ENCODE measurements at regions not wholly inside any gene's neighbourhood (a gene's known extent, or its start where the extent isn't known, plus 50 kb on each side); places are given as distances from the start of the nearest gene placed in this dataset.

DNA sequence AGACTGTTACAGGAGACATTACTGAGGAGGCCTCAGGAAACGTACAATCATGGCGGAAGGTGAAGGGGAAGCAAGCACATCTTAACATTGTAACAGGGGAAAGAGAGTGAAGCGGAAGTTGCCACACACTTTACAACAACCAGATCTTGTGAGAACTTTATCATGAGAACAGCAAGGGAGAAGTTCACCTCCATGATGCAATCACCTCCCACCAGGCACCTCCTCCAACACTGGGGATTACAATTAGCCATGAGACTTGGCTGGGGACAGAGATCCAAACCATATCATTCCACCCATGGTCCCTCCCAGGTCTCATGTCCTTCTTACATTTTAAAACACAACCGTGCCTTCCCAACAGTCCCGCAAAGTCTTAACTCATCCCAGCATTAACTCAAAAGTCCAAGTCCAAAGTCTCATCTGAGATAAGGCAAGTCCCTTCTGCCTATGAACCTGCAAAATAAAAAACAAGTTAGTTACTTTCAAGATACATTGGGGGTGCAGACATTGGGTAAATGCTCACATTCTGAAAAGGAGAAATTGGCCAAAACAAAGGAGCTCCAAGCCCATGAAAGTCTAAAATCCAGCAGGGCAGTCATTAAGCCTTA lies 138.3 kb downstream of the TMEM161B start:
- intact Hi-C loops (cut with micrococcal nuclease; ENCODE audit: unreplicated experiment), result no loop called here
- H3K4me1 ChIP-seq (ENCODE audit: control insufficient read depth, insufficient read depth, low read length), result no peaks in the 10 kb centered on the region
- H3K9ac ChIP-seq (ENCODE audit: control insufficient read depth, insufficient read depth, low read length), result no peak overlapping the region
- no peak for ATAC-seq
- DNase-seq (ENCODE audit: low read depth, low spot score), result no peak
- no peak overlapping the region for H2AFZ ChIP-seq (ENCODE audit: control insufficient read depth, low read depth, low read length)
- no peak overlapping the region for H3K4me3 ChIP-seq
- ChIA-PET CTCF (no interaction called here), RAD21 (ENCODE audit: unreplicated experiment) (no interaction called here), POLR2A (no interaction called here), SMC1A (ENCODE audit: uncharacterized antibody, unreplicated experiment) (no interaction called here)
- no peaks in the 10 kb centered on the region for H3K36me3 ChIP-seq (ENCODE audit: control insufficient read depth in 2 of 2, insufficient read depth in 2 of 2, low read length in 1 of 2)
- no peaks in the 10 kb centered on the region for H3K27me3 ChIP-seq (replicated peaks in 1 of 2; ENCODE audit: control insufficient read depth in 2 of 2, insufficient read depth in 2 of 2, low read length in 1 of 2)
- BruUV-seq (replicated peaks), result no TSS peak
- H4K20me1 ChIP-seq (ENCODE audit: control insufficient read depth, insufficient read depth), result no peaks in the 10 kb centered on the region
- in situ Hi-C loops (cut with MboI), result no loop called here
- H3K27ac ChIP-seq (ENCODE audit: control insufficient read depth, insufficient read depth), result no peak overlapping the region
- H3K79me2 ChIP-seq (ENCODE audit: control insufficient read depth, insufficient read depth, low read length), result no peaks in the 10 kb centered on the region
- WGBS (ENCODE audit: insufficient coverage, insufficient replicate concordance, low lambda C conversion rate, missing lambda C conversion rate), result 62% methylated on average over 5 of the region's 5 CpGs
- no peak overlapping the region for H3K4me2 ChIP-seq (ENCODE audit: control insufficient read depth, insufficient read depth)
- H3K9me3 ChIP-seq (replicated peaks; ENCODE audit: control insufficient read depth, insufficient read depth, low read length), result no peaks in the 10 kb centered on the region
- FAIRE-seq, result no peak
- TF ChIP-seq BHLHE40 (IDR thresholded peaks at IDR 0.05; ENCODE audit: borderline replicate concordance in 1 of 2, low read depth in 2 of 2, low read length in 1 of 2) (no peak), NFYB (IDR thresholded peaks at IDR 0.05; ENCODE audit: insufficient read depth, low read depth, low read length) (no peak), MEF2B (IDR thresholded peaks at IDR 0.05; ENCODE audit: partially characterized antibody, poor library complexity, severe bottlenecking) (no peak), ZNF384 (IDR thresholded peaks at IDR 0.05; ENCODE audit: borderline replicate concordance, low read depth, low read length) (no peak), TARDBP (IDR thresholded peaks at IDR 0.05; ENCODE audit: borderline replicate concordance) (no peak), SMC3 (IDR thresholded peaks at IDR 0.05; ENCODE audit: borderline replicate concordance, low read length) (no peak)
- TF ChIP-seq, protein P1, sequence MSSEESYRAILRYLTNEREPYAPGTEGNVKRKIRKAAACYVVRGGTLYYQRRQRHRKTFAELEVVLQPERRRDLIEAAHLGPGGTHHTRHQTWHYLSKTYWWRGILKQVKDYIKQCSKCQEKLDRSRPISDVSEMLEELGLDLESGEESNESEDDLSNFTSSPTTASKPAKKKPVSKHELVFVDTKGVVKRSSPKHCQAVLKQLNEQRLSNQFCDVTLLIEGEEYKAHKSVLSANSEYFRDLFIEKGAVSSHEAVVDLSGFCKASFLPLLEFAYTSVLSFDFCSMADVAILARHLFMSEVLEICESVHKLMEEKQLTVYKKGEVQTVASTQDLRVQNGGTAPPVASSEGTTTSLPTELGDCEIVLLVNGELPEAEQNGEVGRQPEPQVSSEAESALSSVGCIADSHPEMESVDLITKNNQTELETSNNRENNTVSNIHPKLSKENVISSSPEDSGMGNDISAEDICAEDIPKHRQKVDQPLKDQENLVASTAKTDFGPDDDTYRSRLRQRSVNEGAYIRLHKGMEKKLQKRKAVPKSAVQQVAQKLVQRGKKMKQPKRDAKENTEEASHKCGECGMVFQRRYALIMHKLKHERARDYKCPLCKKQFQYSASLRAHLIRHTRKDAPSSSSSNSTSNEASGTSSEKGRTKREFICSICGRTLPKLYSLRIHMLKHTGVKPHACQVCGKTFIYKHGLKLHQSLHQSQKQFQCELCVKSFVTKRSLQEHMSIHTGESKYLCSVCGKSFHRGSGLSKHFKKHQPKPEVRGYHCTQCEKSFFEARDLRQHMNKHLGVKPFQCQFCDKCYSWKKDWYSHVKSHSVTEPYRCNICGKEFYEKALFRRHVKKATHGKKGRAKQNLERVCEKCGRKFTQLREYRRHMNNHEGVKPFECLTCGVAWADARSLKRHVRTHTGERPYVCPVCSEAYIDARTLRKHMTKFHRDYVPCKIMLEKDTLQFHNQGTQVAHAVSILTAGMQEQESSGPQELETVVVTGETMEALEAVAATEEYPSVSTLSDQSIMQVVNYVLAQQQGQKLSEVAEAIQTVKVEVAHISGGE (CRISPR knock-in tag; IDR thresholded peaks at IDR 0.05), result no peak
- TF ChIP-seq, protein P2, sequence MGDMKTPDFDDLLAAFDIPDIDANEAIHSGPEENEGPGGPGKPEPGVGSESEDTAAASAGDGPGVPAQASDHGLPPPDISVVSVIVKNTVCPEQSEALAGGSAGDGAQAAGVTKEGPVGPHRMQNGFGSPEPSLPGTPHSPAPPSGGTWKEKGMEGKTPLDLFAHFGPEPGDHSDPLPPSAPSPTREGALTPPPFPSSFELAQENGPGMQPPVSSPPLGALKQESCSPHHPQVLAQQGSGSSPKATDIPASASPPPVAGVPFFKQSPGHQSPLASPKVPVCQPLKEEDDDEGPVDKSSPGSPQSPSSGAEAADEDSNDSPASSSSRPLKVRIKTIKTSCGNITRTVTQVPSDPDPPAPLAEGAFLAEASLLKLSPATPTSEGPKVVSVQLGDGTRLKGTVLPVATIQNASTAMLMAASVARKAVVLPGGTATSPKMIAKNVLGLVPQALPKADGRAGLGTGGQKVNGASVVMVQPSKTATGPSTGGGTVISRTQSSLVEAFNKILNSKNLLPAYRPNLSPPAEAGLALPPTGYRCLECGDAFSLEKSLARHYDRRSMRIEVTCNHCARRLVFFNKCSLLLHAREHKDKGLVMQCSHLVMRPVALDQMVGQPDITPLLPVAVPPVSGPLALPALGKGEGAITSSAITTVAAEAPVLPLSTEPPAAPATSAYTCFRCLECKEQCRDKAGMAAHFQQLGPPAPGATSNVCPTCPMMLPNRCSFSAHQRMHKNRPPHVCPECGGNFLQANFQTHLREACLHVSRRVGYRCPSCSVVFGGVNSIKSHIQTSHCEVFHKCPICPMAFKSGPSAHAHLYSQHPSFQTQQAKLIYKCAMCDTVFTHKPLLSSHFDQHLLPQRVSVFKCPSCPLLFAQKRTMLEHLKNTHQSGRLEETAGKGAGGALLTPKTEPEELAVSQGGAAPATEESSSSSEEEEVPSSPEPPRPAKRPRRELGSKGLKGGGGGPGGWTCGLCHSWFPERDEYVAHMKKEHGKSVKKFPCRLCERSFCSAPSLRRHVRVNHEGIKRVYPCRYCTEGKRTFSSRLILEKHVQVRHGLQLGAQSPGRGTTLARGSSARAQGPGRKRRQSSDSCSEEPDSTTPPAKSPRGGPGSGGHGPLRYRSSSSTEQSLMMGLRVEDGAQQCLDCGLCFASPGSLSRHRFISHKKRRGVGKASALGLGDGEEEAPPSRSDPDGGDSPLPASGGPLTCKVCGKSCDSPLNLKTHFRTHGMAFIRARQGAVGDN (IDR thresholded peaks at IDR 0.05), result no peak
- TF ChIP-seq, protein P3, sequence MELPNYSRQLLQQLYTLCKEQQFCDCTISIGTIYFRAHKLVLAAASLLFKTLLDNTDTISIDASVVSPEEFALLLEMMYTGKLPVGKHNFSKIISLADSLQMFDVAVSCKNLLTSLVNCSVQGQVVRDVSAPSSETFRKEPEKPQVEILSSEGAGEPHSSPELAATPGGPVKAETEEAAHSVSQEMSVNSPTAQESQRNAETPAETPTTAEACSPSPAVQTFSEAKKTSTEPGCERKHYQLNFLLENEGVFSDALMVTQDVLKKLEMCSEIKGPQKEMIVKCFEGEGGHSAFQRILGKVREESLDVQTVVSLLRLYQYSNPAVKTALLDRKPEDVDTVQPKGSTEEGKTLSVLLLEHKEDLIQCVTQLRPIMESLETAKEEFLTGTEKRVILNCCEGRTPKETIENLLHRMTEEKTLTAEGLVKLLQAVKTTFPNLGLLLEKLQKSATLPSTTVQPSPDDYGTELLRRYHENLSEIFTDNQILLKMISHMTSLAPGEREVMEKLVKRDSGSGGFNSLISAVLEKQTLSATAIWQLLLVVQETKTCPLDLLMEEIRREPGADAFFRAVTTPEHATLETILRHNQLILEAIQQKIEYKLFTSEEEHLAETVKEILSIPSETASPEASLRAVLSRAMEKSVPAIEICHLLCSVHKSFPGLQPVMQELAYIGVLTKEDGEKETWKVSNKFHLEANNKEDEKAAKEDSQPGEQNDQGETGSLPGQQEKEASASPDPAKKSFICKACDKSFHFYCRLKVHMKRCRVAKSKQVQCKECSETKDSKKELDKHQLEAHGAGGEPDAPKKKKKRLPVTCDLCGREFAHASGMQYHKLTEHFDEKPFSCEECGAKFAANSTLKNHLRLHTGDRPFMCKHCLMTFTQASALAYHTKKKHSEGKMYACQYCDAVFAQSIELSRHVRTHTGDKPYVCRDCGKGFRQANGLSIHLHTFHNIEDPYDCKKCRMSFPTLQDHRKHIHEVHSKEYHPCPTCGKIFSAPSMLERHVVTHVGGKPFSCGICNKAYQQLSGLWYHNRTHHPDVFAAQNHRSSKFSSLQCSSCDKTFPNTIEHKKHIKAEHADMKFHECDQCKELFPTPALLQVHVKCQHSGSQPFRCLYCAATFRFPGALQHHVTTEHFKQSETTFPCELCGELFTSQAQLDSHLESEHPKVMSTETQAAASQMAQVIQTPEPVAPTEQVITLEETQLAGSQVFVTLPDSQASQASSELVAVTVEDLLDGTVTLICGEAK (IDR thresholded peaks at IDR 0.05; ENCODE audit: borderline replicate concordance), result no peak

Measured in GM12878 (cell line).